HG03521 (cell line): ENCODE measurements at regions not wholly inside any gene's neighbourhood (a gene's known extent, or its start where the extent isn't known, plus 50 kb on each side); places are given as distances from the start of the nearest gene placed in this dataset.

Experiments used
- ATAC-seq: cut with Tn5 transposase; IDR thresholded peaks from one replicate; pipeline ENCODE4 v1.9.1; 2021; ENCODE audit warnings: mild to moderate bottlenecking, moderate library complexity; ENCODE audit not compliant: unreplicated experiment

- ATAC-seq: no peak
These were observed 505.3 kb upstream of the CPEB2 start for GRCh38 chr4:14496969-14497368.

DNA sequence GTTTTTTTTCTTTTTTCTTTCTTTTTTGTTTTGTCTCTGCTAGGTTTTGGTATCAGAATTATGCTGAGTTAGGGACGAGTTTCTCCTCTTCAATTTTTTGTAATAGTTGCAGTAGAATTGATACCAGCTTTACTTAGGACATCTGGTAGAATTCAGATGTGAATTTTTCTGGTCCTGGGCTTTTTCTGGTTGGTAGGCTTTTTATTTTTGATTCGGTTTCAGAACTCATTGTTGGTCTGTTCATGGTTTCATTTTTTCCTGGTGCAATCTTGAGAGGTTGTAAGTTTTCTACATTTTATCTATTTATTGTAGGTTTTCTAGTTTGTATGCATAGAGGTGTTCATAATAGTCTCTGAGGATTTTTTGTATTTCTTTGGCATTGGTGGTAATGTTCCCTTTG is 498.1 kb upstream of the CPEB2 start:
- no peak for ATAC-seq

- no peak for ATAC-seq
These were observed 488.8 kb upstream of the CPEB2 start for GRCh38 chr4:14513471-14513870.

DNA sequence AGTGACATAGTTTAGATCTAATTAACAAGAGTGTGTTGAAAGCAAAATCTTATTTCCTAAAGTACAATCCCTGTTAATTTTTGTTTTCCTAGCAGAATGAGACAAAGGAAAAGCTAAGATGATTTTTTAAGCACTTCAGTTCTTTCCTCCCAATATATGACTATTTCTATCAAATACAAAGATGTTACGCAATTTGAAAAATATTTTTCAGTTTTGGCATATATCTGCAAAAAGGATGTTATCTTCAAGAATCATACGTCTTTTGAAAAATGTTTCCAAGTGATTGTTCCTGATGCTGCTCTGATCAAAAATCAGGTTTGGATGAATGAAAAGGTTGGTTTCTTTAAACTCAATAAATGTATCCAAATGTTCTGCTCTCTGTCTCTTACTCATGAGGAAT is 486.7 kb upstream of the CPEB2 start:
- no peak for ATAC-seq

GRCh38 chr4:14518136-14518535 is 484.1 kb upstream of the CPEB2 start:
- ATAC-seq: no peak

DNA sequence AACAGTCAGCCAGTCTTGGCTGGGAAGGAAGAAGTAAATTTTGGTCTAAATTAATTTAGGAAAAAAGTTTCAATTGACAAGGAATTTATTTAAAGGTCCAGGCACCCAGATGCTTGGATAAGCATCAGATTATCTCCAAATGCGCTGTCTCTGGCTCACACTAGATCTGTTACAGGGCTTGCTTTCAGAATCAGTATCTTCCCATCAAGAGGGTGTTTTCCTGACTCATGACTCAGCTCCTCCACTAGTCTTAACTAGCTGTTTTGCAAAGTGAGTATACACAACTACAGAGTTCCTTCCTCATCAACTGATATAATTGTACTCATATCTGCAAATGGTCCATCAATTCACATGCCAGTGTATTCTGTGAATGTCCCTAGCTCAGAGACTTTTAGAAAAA is 482.1 kb upstream of the CPEB2 start:
- no peak for ATAC-seq

GRCh38 chr4:14524276-14524675 is 478.0 kb upstream of the CPEB2 start:
- no peak for ATAC-seq

- ATAC-seq: no peak
These were observed 473.4 kb upstream of the CPEB2 start for GRCh38 chr4:14528918-14529317.

GRCh38 chr4:14529653-14530052 is 472.6 kb upstream of the CPEB2 start:
- ATAC-seq: no peak

- ATAC-seq: no peak
These were observed 469.8 kb upstream of the CPEB2 start for GRCh38 chr4:14532436-14532835.

- no peak for ATAC-seq
These were observed 463.0 kb upstream of the CPEB2 start for GRCh38 chr4:14539246-14539645.

GRCh38 chr4:14545163-14545562 is 457.1 kb upstream of the CPEB2 start:
- ATAC-seq: no peak

- ATAC-seq: no peak
These were observed 456.5 kb upstream of the CPEB2 start for GRCh38 chr4:14545807-14546206.

DNA sequence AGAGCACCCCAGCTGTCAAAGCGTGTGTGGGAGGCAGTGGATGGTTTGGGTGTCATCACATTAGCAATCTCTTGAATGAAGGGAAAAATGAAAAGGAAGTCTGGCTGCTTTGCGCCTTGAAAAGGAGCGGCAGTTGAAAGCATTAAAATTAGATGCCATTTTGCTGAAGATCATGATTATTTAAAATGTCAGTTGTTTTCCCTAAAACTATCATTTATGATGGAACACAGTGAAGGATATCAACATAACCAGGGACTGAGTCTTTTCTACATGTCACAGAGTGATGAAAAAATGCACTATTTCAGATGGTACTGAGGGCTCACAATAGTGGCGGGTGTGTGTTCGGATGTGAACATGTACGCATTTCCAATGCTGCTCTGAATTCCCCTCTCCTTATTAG is 450.2 kb upstream of the CPEB2 start:
- no peak for ATAC-seq

GRCh38 chr4:14559646-14560045 is 442.6 kb upstream of the CPEB2 start:
- no peak for ATAC-seq

- no peak for ATAC-seq
These were observed 441.7 kb upstream of the CPEB2 start for GRCh38 chr4:14560577-14560976.

DNA sequence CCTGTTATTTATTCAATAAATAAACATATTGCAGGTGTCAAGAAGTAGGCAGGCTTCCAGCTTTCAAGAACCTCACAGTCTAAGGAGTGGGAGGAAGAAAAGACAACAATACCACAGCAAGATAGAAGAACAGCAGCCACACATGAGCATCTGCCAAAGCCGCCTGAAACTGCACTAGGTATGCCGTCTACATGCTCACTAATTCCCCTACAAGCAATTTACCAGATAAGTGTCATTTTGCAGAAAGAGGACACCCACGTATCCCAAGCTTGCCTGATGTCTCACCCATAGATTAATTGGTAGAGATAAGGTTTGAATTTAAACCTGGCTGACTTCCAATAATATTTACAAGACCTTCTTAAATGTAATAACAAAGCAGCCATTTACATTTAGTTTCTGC is 439.4 kb upstream of the CPEB2 start:
- ATAC-seq: no peak

GRCh38 chr4:14564281-14564680 is 438.0 kb upstream of the CPEB2 start:
- ATAC-seq: no peak

- no peak for ATAC-seq
These were observed 435.8 kb upstream of the CPEB2 start for GRCh38 chr4:14566518-14566917.

GRCh38 chr4:14568351-14568750 is 433.9 kb upstream of the CPEB2 start:
- ATAC-seq: no peak

DNA sequence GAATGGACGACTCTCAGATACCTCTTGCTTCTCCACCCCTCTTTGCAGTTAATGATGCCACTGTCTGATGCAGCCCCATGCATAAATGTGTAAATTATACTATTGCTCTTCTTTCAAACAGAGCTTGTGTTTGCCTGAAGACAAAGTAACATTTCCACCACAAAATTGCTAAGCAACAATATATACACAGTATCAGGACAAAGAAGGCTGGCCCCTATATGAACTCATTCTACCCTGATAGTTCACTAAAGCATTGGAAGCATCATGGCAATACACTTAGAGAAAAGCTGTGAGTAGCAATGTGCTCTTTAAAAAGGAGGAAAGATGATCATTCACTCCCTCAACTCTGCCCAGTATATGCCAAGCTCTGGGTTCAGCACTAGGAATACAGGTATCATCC is 427.0 kb upstream of the CPEB2 start:
- no peak for ATAC-seq

DNA sequence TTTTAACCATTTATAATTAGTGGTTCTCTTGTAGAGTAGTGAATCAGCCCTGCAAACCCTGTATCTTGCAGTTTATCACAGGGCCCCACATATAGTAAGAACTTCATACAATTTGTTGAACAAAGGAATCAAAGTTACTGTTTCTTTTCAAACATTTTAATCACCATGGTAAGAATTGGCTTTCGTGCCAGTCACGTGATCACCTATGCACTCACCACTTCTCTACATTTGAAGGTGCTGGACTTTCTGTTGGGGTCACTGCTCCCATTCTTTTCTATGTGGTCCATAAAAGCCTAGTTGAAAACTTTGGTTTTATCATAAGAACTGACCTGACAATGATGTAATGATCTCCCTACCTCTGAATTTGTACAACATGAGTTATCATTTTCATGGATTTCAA is 426.4 kb upstream of the CPEB2 start:
- ATAC-seq: no peak

DNA sequence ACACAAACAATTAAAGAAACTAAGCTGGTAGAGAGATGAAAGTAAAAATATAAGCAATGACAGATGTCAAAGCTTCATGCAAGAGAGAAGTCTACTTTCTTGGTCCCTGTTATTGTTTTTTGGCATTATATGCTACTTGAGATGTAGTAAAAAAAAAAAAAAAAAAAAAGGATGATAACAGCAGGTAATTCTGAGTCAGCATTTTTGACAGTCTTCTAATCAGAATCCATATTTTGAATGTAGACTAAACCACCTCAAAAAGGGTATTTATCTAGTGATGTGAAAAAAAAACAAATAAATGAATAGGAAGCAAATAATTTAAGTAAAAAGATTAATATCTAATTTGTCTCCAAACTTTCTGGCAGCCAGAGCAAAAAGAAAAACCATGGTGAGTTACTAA is 422.2 kb upstream of the CPEB2 start:
- ATAC-seq: no peak

- ATAC-seq: no peak
These were observed 420.5 kb upstream of the CPEB2 start for GRCh38 chr4:14581741-14582140.
